GM18507 (cell line): ENCODE measurements at regions not wholly inside any gene's neighbourhood (a gene's known extent, or its start where the extent isn't known, plus 50 kb on each side); places are given as distances from the start of the nearest gene placed in this dataset.

ENCODE experiments used
- DNase-seq: peaks from one replicate; pipeline ENCODE4 v3.0.0; 2011; ENCODE audit warnings: low read depth; ENCODE audit not compliant: insufficient read length; ENCODE audit errors: extremely low spot score
- FAIRE-seq: peaks from 2 replicates; lab custom pipeline; 2011; peaks lifted over from hg19 to GRCh38; lab: Jason Lieb, UNC

GRCh38 chr6:130647246-130647645 lies 180.0 kb upstream of the SMLR1 start:
- FAIRE-seq (no peak), DNase-seq (no peak)

- DNase-seq = no peak
- FAIRE-seq = no peak
These were observed 171.6 kb upstream of the SMLR1 start for GRCh38 chr6:130655586-130655985.

GRCh38 chr6:130661077-130661476 lies 166.1 kb upstream of the SMLR1 start:
- no peak for DNase-seq
- FAIRE-seq = no peak

DNA sequence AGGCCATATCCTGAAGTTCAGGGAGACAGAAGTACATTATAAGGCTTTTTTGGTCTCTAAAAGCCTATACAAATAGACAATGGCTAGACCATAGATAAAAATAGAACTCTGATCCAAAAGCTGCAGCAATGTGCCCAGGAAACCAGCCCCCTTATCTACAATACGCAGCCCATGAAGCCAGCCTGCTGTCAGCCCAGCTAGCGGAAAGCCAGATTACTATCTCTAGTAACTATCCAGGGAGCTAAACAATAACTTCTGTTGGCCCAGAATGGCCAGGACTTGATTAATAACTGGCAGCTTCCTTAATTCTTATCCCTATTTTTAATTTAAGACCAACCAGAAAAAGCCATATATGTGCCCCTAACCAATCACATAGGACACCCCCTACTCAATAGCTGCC lies 160.4 kb upstream of the SMLR1 start:
- no peak for DNase-seq
- FAIRE-seq = no peak

GRCh38 chr6:130670142-130670541 lies 157.1 kb upstream of the SMLR1 start:
- no peak for FAIRE-seq
- no peak for DNase-seq

- no peak for FAIRE-seq
- DNase-seq = no peak
These were observed 156.1 kb upstream of the SMLR1 start for GRCh38 chr6:130671119-130671518.

DNA sequence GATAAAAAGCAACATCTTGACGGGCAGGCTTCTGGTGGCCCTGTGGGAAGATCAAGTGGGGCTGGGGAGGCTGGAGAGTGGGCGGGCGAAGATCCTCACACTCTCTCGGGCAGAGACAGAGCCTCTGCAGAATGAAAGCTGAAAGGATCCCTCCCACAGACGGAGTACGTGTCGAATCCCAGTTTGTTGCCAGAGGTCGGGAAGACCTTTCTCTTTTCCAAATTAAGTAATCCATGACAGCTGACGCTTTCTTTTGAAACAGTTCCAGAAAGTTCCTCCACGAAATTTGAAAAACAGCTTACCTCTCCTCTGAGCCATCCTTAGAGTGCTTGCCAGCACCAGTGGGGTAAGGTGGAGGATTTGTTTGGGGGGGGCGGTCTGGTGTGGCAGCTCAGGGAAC lies 155.6 kb upstream of the SMLR1 start:
- FAIRE-seq = no peak
- DNase-seq = no peak

GRCh38 chr6:130672153-130672552 lies 155.1 kb upstream of the SMLR1 start:
- DNase-seq = no peak
- no peak for FAIRE-seq

GRCh38 chr6:130674604-130675003 lies 152.6 kb upstream of the SMLR1 start:
- DNase-seq (no peak), FAIRE-seq (no peak)

DNA sequence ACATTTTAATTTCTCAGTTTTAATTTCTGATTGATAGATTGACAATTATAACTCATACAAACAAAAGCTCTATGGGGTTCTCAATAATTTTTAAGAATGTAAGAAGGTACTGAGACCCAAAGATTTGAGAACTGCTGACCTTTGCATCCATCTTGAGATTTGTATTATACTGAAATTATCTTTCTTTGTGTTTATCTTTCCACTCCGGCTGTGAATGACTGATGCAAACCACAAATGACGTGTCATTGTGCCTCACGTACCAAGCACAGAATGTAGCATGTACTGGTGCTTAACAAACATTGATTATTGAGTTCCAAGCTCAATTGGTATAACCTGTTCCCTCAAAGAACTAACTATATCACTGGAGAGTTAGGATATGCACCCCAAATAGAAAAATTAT lies 152.1 kb upstream of the SMLR1 start:
- DNase-seq (no peak), FAIRE-seq (no peak)

DNA sequence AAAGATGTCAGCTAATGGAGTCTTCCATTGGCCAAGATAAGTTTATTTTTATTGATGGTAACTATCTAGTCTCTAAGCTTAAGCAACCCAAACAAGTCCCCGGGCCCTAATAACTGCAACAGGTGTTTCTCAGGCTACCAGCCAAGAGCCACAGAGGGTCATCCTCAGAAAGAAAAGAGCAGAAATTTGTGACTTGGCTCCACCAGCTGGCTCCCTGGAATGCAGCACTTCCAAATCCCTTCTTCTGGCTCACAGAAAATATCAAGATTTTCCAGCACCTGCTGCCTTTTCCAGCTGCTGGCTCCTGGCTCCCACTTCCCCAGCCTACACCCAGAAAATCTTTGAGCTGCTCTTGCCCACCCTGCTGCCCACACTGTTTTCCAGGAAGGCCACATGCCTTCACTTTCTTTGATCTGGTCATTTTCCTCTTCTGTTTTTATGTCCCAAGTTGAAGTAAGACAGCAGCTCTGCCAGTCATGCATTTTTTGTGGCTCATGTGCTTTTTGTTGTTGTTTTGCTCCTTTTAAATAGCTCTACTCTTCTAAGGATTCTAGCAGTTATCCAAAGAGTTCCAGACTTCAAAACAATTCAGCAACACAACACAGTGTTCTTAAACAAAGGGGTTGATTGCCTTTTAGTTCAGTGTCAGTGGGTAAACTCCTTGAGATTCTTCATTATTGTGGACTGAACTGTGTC lies 151.0 kb upstream of the SMLR1 start:
- FAIRE-seq (no peak), DNase-seq (no peak)

GRCh38 chr6:130676773-130677144 lies 150.4 kb upstream of the SMLR1 start:
- FAIRE-seq = no peak

GRCh38 chr6:130677312-130677711 lies 149.9 kb upstream of the SMLR1 start:
- no peak for DNase-seq
- no peak for FAIRE-seq

More at GRCh38 chr6:130676773-130677144, 150.4 kb upstream of the SMLR1 start:
- DNase-seq = no peak

DNA sequence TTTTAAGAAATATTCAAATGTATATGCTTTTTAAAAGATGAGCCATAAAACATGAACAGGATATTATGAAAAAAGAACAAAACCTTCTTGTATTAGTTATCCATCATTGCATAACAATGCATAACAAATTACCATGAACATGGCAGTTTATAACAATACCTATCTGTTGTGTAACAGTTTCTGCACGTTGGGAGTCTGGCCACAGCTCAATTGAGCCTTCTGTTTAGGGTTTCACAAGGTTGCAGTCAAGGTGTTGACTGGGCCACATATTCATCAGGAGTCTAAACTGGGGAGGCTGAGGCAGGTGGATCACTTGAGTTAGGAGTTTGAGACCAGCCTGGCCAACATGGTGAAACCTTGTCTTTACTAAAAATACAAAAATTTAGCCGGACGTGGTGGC lies 149.4 kb upstream of the SMLR1 start:
- FAIRE-seq (no peak), DNase-seq (no peak)

DNA sequence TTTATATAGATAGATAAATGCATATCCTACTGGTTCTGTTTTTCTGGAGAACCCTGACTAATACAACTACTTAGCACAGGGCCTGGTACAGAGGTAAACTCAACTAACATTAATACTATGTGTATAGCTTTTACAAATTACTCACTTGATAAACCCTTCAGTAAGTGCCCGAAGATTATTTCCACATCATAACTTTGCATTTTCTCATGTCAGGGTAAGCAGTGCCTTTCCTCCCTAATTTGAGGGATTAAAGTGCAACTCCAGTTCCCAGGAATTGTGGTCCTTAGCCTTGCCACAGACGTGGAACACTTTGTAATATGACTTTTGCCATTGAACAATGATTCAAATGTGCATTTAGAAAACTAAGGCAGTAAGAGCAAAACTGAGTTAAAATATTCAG lies 147.5 kb upstream of the SMLR1 start:
- DNase-seq (no peak), FAIRE-seq (no peak)

DNA sequence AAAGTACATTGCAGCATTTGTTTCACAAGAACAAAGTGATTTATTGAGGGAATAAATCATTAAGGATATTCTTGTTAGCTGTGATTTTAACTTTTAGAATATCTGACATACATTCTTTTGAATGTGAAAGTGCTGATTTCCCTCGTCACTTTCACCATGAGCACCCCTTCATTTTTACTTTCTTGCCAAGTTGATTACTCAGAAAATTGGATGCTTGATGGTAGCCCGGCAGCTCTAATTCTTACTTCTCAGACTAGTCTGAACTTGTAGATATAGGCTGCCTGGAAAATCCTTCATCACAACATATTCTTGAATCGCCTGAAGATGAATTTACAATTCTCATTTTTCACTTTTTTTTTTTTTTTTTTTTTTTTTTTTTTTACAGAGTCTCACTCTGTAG lies 147.1 kb upstream of the SMLR1 start:
- FAIRE-seq = no peak
- DNase-seq = no peak

GRCh38 chr6:130681028-130681427 lies 146.2 kb upstream of the SMLR1 start:
- DNase-seq = no peak
- FAIRE-seq = no peak

- no peak for FAIRE-seq
- no peak for DNase-seq
These were observed 145.1 kb upstream of the SMLR1 start for GRCh38 chr6:130682066-130682465.

DNA sequence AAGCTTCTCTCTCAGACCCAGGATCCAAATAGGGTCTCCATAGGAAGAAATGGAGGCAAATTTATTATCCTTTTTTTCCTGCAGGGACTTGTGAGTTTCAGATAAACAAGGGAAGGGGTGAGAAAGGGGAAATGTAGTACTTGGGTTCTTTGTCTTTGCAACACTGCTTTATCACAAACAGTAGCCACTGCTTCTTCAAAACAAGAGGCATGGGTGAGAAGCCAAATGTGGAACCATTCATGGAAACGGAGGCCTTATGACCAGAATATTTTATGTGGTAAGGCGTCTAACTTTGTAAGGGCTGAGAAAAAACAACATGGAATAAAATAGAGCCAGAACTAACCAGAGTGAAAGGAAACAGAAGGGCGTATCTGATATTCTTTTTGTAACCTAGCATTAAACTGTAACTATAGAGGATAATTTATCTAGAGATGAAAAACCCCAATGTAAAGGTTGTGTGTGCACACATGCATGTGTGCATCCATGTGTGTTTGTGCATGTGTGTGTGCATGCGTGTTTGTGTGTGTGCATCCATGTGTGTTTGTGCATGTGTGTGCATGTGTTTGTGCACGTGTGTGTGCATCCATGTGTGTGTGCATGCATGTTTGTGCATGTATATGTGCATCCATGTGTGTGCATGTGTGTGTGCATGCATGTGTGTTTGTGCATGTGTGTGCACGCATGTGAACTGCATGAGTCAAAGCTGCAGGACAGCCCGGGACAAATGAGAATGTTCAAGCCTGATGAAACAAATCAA lies 143.3 kb upstream of the SMLR1 start:
- no peak for FAIRE-seq
- DNase-seq = no peak

DNA sequence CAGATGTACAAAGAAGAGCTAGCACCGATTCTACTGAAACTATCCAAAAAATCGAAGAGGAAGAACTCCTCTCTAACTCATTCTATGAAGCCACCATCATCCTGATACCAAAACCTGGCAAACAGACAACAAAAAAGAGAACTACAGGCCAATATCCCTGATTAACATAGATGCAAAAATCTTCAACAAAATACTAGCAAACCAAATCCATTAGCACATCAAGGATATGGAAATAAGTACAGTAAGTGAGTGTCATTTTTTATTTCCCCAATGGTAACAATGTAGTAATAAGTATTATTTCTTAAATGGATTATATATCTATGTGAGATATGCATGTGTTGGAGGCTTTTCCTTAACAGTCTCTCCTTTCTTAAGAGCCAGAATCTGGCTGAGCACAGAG lies 134.5 kb upstream of the SMLR1 start:
- DNase-seq (no peak), FAIRE-seq (no peak)

GRCh38 chr6:130693944-130694343 lies 133.3 kb upstream of the SMLR1 start:
- FAIRE-seq (no peak), DNase-seq (no peak)
